SK-N-SH (cell line): ENCODE measurements at regions not wholly inside any gene's neighbourhood (a gene's known extent, or its start where the extent isn't known, plus 50 kb on each side); places are given as distances from the start of the nearest gene placed in this dataset.

Experiments used
- CTCF ChIA-PET: fragments of 300-600, 350-600 bp; formaldehyde crosslinking; extraction: SDS; loops from one replicate; lab custom pipeline; 2021; lab: Yijun Ruan, JAX
- POLR2A ChIA-PET: fragments of 350-600 bp; sonication (Branson Sonifier 250); formaldehyde crosslinking; extraction: SDS; loops from one replicate; lab custom pipeline; 2020; ENCODE audit warnings: antibody characterized with exemption, inconsistent platforms; lab: Yijun Ruan, JAX
- DNase-seq: peaks from one replicate; pipeline ENCODE4 v3.0.0; 2012
- H2AFZ ChIP-seq: fragments of 200-600 bp; sonication (generic); 2 replicates; pipeline ENCODE4 v1.8.1; 2016; ENCODE audit warnings: antibody characterized with exemption, mild to moderate bottlenecking, low read depth
- H3F3A ChIP-seq: fragments of 200-600 bp; sonication (generic); replicated peaks from 2 replicates; pipeline ENCODE3; 2016; ENCODE audit warnings: antibody characterized with exemption, mild to moderate bottlenecking; ENCODE audit not compliant: insufficient read depth
- H3K27ac ChIP-seq, 2 experiments: fragments of 200-500 bp in 1 of 2; fragments of 200-600 bp in 1 of 2; sonication (Bioruptor generic) in 1 of 2; sonication (generic), shearing (Covaris generic) in 1 of 2; 2 replicates each; pipeline versions ENCODE4 v1.5.1 to v1.6.1; 2014 to 2016; ENCODE audit warnings: low read depth in 2 of 2, inconsistent platforms in 1 of 2, low read length in 1 of 2, mild to moderate bottlenecking in 1 of 2, mixed read lengths in 1 of 2
- H3K27me3 ChIP-seq: fragments of 200-600 bp; sonication (generic), shearing (Covaris generic); 2 replicates; pipeline ENCODE4 v1.6.1; 2016; ENCODE audit warnings: mixed run types; ENCODE audit not compliant: insufficient read depth
- H3K36me3 ChIP-seq, 2 experiments: fragments of 200-500 bp in 1 of 2; fragments of 200-600 bp in 1 of 2; sonication (Bioruptor generic) in 1 of 2; sonication (generic) in 1 of 2; replicated peaks in 1 of 2; 2 replicates each; pipeline versions ENCODE3 to v1.5.1; 2014 to 2016; ENCODE audit warnings: low read length in 1 of 2, mild to moderate bottlenecking in 1 of 2; ENCODE audit not compliant: insufficient read depth in 2 of 2, control insufficient read depth in 1 of 2
- H3K4me1 ChIP-seq, 2 experiments: fragments of 200-500 bp in 1 of 2; fragments of 200-600 bp in 1 of 2; sonication (Bioruptor generic) in 1 of 2; sonication (generic), shearing (Covaris generic) in 1 of 2; 2 replicates each; pipeline versions ENCODE4 v1.5.1 to v1.6.1; 2014 to 2016; ENCODE audit warnings: low read depth in 1 of 2, low read length in 1 of 2, mixed run types in 1 of 2; ENCODE audit not compliant: insufficient read depth in 2 of 2, control insufficient read depth in 1 of 2
- H3K4me2 ChIP-seq: fragments of 200-600 bp; sonication (generic), shearing (Covaris generic); 2 replicates; pipeline ENCODE4 v1.6.1; 2017; ENCODE audit warnings: mixed run types
- H3K4me3 ChIP-seq, 2 experiments: fragments of 200-500 bp in 1 of 2; fragments of 200-600 bp in 1 of 2; sonication (Bioruptor generic) in 1 of 2; sonication (generic), shearing (Covaris generic) in 1 of 2; 2 replicates each; pipeline versions ENCODE4 v1.5.1 to v1.8.1; 2014 to 2016; ENCODE audit warnings: low read depth in 2 of 2, inconsistent platforms in 1 of 2, low read length in 1 of 2, mild to moderate bottlenecking in 1 of 2, mixed read lengths in 1 of 2, moderate library complexity in 1 of 2
- H3K79me2 ChIP-seq: fragments of 200-600 bp; sonication (generic); 2 replicates; pipeline ENCODE4 v1.8.1; 2017; ENCODE audit warnings: mild to moderate bottlenecking; ENCODE audit not compliant: insufficient read depth
- H3K9ac ChIP-seq: fragments of 200-600 bp; sonication (generic); 2 replicates; pipeline ENCODE4 v1.6.1; 2017; ENCODE audit warnings: mixed run types
- H3K9me2 ChIP-seq: fragments of 200-600 bp; sonication (generic); 2 replicates; pipeline ENCODE4 v1.6.1; 2017; ENCODE audit warnings: mixed run types
- H3K9me3 ChIP-seq: fragments of 200-600 bp; sonication (generic); 2 replicates; pipeline ENCODE4 v1.6.1; 2017; ENCODE audit warnings: mixed run types, mild to moderate bottlenecking, moderate library complexity
- H4K20me1 ChIP-seq: fragments of 200-600 bp; sonication (generic); 2 replicates; pipeline ENCODE4 v1.6.1; 2017; ENCODE audit warnings: mild to moderate bottlenecking, mixed run types; ENCODE audit not compliant: insufficient read depth
- FOSL2 ChIP-seq: IDR thresholded peaks from 2 replicates; pipeline ENCODE4 v1.4.0; 2012; ENCODE audit warnings: low read depth, mild to moderate bottlenecking, moderate library complexity, borderline replicate concordance
- FOXJ3 ChIP-seq: sonication (generic); formaldehyde crosslinking; IDR thresholded peaks from 2 replicates; pipeline ENCODE4 v1.5.1; 2020; ENCODE audit warnings: mild to moderate bottlenecking, missing genetic modification reagents
- GABPA ChIP-seq: IDR thresholded peaks from 2 replicates; pipeline ENCODE4 v1.4.0; 2012; ENCODE audit warnings: low read depth, mild to moderate bottlenecking
- JUND ChIP-seq: IDR thresholded peaks from 2 replicates; pipeline ENCODE4 v1.4.0; 2012
- MAX ChIP-seq: IDR thresholded peaks from 2 replicates; pipeline ENCODE4 v1.4.0; 2012; ENCODE audit warnings: low read depth
- MEF2A ChIP-seq: IDR thresholded peaks from 2 replicates; pipeline ENCODE4 v1.4.0; 2012; ENCODE audit warnings: low read depth, borderline replicate concordance
- NFIC ChIP-seq: IDR thresholded peaks from 2 replicates; pipeline ENCODE4 v1.4.0; 2012; ENCODE audit warnings: borderline replicate concordance
- PBX3 ChIP-seq: IDR thresholded peaks from 2 replicates; pipeline ENCODE4; 2012
- POLR2AphosphoS5 ChIP-seq: IDR thresholded peaks from 2 replicates; pipeline ENCODE4 v1.6.1; 2012; ENCODE audit warnings: low read depth, low read length
- SMC3 ChIP-seq: IDR thresholded peaks from 2 replicates; pipeline ENCODE4 v1.6.1; 2012; ENCODE audit warnings: low read depth, low read length, improper control_type of control experiment
- TAF1 ChIP-seq: IDR thresholded peaks from 2 replicates; pipeline ENCODE4 v1.6.1; 2012; ENCODE audit warnings: low read depth, mild to moderate bottlenecking, low read length, moderate library complexity, borderline replicate concordance
- TCF12 ChIP-seq: IDR thresholded peaks from 2 replicates; pipeline ENCODE4 v1.4.0; 2012
- TEAD4 ChIP-seq: IDR thresholded peaks from 2 replicates; pipeline ENCODE4 v1.4.0; 2012; ENCODE audit warnings: mild to moderate bottlenecking, borderline replicate concordance; ENCODE audit not compliant: insufficient read depth
- WGBS: methylation state at CpG from one replicate; pipeline ENCODE4 v1.1.6; 2017; ENCODE audit warnings: low lambda C conversion rate; 5-methylcytosine and 5-hydroxymethylcytosine counted together
- small RNA-seq, 7 experiments: library from RNA; depleted of rRNA; stranded (forward); fragments of <200 nt; gene quantifications; one replicate each; pipeline ENCODE3, GENCODE V24; 2012
- TF ChIP-seq, protein P1 (sequence below): IDR thresholded peaks from 2 replicates; pipeline ENCODE4 v1.4.0; 2012; ENCODE audit warnings: low read depth, borderline replicate concordance

GRCh38 chr16:86458149-86458777, 52.1 kb upstream of the FOXF1 start:
- CTCF ChIA-PET = interaction anchor here (0.6 kb wide), 2 partner anchors 60 to 790 kb away, joined by 3 read pairs; no protein-coding TSS in a partner anchor
- Histone ChIP-seq H3K4me2 (no peak overlapping the region), H4K20me1 (no peaks in the 10 kb centered on the region), H3K36me3 (no peaks in the 10 kb centered on the region), H3F3A (no peaks in the 10 kb centered on the region), H2AFZ (no peak overlapping the region), H3K9ac (no peak overlapping the region), H3K27ac (no peak overlapping the region), H3K9me2 (no peaks in the 10 kb centered on the region), H3K79me2 (no peaks in the 10 kb centered on the region), H3K4me1 (no peaks in the 10 kb centered on the region), H3K4me3 (no peak overlapping the region), H3K27me3 (peaks cover 53% of the 10 kb centered on the region), H3K9me3 (no peaks in the 10 kb centered on the region)
- POLR2A ChIA-PET = no interaction called here
- DNase-seq = no peak
- no peak for TF ChIP-seq FOXJ3 (CRISPR knock-in tag)
- TF ChIP-seq FOSL2 = no peak
- no peak for TF ChIP-seq POLR2AphosphoS5
- TF ChIP-seq JUND = no peak
- TF ChIP-seq PBX3 = no peak
- TF ChIP-seq, protein P1, sequence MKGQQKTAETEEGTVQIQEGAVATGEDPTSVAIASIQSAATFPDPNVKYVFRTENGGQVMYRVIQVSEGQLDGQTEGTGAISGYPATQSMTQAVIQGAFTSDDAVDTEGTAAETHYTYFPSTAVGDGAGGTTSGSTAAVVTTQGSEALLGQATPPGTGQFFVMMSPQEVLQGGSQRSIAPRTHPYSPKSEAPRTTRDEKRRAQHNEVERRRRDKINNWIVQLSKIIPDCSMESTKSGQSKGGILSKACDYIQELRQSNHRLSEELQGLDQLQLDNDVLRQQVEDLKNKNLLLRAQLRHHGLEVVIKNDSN = no peak
- TF ChIP-seq SMC3 = no peak
- TF ChIP-seq MAX = no peak
- no peak for TF ChIP-seq MEF2A
- TF ChIP-seq TEAD4 = no peak
- no peak for TF ChIP-seq GABPA
- no peak for TF ChIP-seq TAF1
- no peak for TF ChIP-seq TCF12
- 22% methylated on average over 7 of the region's 7 CpGs for WGBS

GRCh38 chr16:86459266-86459665, 51.1 kb upstream of the FOXF1 start:
- DNase-seq = no peak
- CTCF ChIA-PET = no interaction called here
- no peaks in the 10 kb centered on the region for H3K9me2 ChIP-seq
- H3K9me3 ChIP-seq = no peaks in the 10 kb centered on the region
- TF ChIP-seq NFIC = no peak
- no peak overlapping the region for H3K4me3 ChIP-seq
- no peaks in the 10 kb centered on the region for H3K36me3 ChIP-seq
- H3F3A ChIP-seq = no peaks in the 10 kb centered on the region
- H3K79me2 ChIP-seq = no peaks in the 10 kb centered on the region
- peaks cover 53% of the 10 kb centered on the region for H3K27me3 ChIP-seq
- H3K9ac ChIP-seq = no peak overlapping the region
- 6% methylated on average over 13 of the region's 13 CpGs for WGBS
- H3K4me2 ChIP-seq = no peak overlapping the region
- POLR2A ChIA-PET = no interaction called here
- no peak overlapping the region for H3K27ac ChIP-seq
- H2AFZ ChIP-seq = no peak overlapping the region
- H3K4me1 ChIP-seq = no peaks in the 10 kb centered on the region
- H4K20me1 ChIP-seq = no peaks in the 10 kb centered on the region

Small RNA genes in the stretch of these regions (small RNA-seq; reads per million reads assigned to genes)
- 0 reads per million in 7 experiments for gene RF00019
